GM21723 (cell line): ENCODE measurements at regions not wholly inside any gene's neighbourhood (a gene's known extent, or its start where the extent isn't known, plus 50 kb on each side); places are given as distances from the start of the nearest gene placed in this dataset.
"Not testable (repeated sequence)": the region's sequence is repeated elsewhere in the genome, so short reads cannot be mapped to it uniquely, and the experiment has no call there.

ENCODE experiments used
- ATAC-seq: cut with Tn5 transposase; IDR thresholded peaks from one replicate; pipeline ENCODE4 v1.9.1; 2021; ENCODE audit warnings: mild to moderate bottlenecking, moderate library complexity; ENCODE audit not compliant: unreplicated experiment

- no peak for ATAC-seq
These were observed 393.7 kb upstream of the FANCL start for GRCh38 chr2:58634653-58635370.

GRCh38 chr2:58633613-58634365 is 392.7 kb upstream of the FANCL start:
- ATAC-seq: no peak

- no peak for ATAC-seq
These were observed 390.9 kb upstream of the FANCL start for GRCh38 chr2:58631986-58632385.

GRCh38 chr2:58629545-58630119 is 388.5 kb upstream of the FANCL start:
- no peak for ATAC-seq

- no peak for ATAC-seq
These were observed 379.8 kb upstream of the FANCL start for GRCh38 chr2:58620896-58621295.

- ATAC-seq: no peak
These were observed 379.0 kb upstream of the FANCL start for GRCh38 chr2:58620093-58620492.

GRCh38 chr2:58616961-58617360 is 375.8 kb upstream of the FANCL start:
- no peak for ATAC-seq

GRCh38 chr2:58614219-58614618 is 373.1 kb upstream of the FANCL start:
- no peak for ATAC-seq

- ATAC-seq: no peak
These were observed 371.8 kb upstream of the FANCL start for GRCh38 chr2:58612973-58613372.

GRCh38 chr2:58609326-58609725 is 368.2 kb upstream of the FANCL start:
- no peak for ATAC-seq

GRCh38 chr2:58608146-58608545 is 367.0 kb upstream of the FANCL start:
- ATAC-seq: no peak

GRCh38 chr2:58607448-58607847 is 366.3 kb upstream of the FANCL start:
- no peak for ATAC-seq

- ATAC-seq: no peak
These were observed 365.7 kb upstream of the FANCL start for GRCh38 chr2:58606799-58607198.

- ATAC-seq: no peak
These were observed 363.0 kb upstream of the FANCL start for GRCh38 chr2:58604096-58604495.

- no peak for ATAC-seq
These were observed 359.9 kb upstream of the FANCL start for GRCh38 chr2:58601017-58601416.

GRCh38 chr2:58598171-58598570 is 357.0 kb upstream of the FANCL start:
- ATAC-seq: no peak

GRCh38 chr2:58595714-58596113 is 354.6 kb upstream of the FANCL start:
- ATAC-seq: no peak

GRCh38 chr2:58594762-58595161 is 353.6 kb upstream of the FANCL start:
- no peak for ATAC-seq

GRCh38 chr2:58594175-58594574 is 353.1 kb upstream of the FANCL start:
- ATAC-seq: no peak

- ATAC-seq: not testable (repeated sequence)
These were observed 345.1 kb upstream of the FANCL start for GRCh38 chr2:58586178-58586577.

- no peak for ATAC-seq
These were observed 344.1 kb upstream of the FANCL start for GRCh38 chr2:58585233-58585632.

- no peak for ATAC-seq
These were observed 343.5 kb upstream of the FANCL start for GRCh38 chr2:58584606-58585118.
